ENCODE measurements at regions not wholly inside any gene's neighbourhood (a gene's known extent, or its start where the extent isn't known, plus 50 kb on each side); places are given as distances from the start of the nearest gene placed in this dataset.

DNA sequence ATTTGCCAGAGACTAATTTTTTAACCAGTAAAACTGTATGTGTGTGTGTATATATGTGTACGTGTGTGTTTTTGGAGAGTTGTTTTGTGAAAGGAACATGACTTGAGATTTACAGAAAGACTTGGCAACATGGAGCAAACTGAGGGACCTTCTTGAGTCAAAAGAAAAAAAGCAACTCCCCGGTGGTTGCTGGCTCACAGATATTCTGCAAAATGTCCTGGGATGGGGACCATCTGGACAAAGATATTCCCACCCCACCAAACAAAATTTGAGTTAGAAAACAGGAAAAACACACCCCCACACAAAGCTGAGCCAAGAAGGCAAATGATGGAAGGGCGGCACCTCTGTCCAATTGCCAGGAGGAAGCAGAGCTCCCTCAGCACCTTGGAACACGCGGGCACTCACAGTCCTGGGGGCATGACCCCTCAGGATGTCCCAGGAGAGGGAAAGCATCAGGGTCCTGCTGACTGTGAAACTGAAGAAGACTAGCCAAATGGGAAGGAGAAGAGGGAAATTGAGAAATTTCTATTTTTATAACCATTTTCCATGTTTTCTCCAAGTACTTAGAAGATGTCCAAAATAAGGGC is 290.2 kb upstream of the ACVR2A start:
- TF ChIP-seq, protein P1, sequence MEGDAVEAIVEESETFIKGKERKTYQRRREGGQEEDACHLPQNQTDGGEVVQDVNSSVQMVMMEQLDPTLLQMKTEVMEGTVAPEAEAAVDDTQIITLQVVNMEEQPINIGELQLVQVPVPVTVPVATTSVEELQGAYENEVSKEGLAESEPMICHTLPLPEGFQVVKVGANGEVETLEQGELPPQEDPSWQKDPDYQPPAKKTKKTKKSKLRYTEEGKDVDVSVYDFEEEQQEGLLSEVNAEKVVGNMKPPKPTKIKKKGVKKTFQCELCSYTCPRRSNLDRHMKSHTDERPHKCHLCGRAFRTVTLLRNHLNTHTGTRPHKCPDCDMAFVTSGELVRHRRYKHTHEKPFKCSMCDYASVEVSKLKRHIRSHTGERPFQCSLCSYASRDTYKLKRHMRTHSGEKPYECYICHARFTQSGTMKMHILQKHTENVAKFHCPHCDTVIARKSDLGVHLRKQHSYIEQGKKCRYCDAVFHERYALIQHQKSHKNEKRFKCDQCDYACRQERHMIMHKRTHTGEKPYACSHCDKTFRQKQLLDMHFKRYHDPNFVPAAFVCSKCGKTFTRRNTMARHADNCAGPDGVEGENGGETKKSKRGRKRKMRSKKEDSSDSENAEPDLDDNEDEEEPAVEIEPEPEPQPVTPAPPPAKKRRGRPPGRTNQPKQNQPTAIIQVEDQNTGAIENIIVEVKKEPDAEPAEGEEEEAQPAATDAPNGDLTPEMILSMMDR (IDR thresholded peaks at IDR 0.05) = no peak
- ATAC-seq = no peak
- intact Hi-C loops (cut with DNase I, micrococcal nuclease) = no loop called here

DNA sequence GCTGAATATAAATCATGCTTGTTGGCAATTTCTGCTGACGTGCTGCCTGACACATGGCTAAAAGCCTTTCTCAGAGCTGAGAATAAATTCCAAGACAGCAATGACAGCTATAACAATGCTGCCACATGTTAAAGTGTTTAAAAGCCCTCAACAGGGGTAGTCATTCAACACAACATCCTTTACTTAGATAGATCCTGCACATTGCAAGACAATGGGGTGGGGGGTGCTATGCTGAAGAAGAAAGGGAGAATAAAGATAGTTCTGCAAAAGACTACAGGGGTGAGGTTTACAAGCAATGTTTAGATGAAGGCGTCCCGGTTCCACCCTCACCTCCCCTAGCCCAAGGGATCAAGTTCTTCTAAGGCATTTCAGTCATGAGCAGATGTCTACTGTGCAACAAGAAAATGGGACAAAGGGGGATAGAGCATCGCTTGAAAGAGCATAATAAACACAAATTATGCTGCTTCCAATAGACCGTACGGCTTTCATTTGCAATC is 291.0 kb upstream of the ACVR2A start:
- Histone ChIP-seq H3K9me3 (no peaks in the 10 kb centered on the region), H3K4me1 (ENCODE audit: low read depth) (no peaks in the 10 kb centered on the region), H3K4me3 (no peak overlapping the region), H3K36me3 (ENCODE audit: low read depth) (no peaks in the 10 kb centered on the region)
- TF ChIP-seq, protein P1 (IDR thresholded peaks at IDR 0.05) = no peak
- intact Hi-C loops (cut with DNase I, micrococcal nuclease) = no loop called here
- ATAC-seq (no peak), DNase-seq (no peak)

More for the DNA sequence above, 290.2 kb upstream of the ACVR2A start:
- H3K9me3 ChIP-seq = no peaks in the 10 kb centered on the region
- no peak overlapping the region for H3K4me3 ChIP-seq
- H3K36me3 ChIP-seq (ENCODE audit: low read depth) = no peaks in the 10 kb centered on the region
- DNase-seq = no peak
- H3K4me1 ChIP-seq (ENCODE audit: low read depth) = no peaks in the 10 kb centered on the region

DNA sequence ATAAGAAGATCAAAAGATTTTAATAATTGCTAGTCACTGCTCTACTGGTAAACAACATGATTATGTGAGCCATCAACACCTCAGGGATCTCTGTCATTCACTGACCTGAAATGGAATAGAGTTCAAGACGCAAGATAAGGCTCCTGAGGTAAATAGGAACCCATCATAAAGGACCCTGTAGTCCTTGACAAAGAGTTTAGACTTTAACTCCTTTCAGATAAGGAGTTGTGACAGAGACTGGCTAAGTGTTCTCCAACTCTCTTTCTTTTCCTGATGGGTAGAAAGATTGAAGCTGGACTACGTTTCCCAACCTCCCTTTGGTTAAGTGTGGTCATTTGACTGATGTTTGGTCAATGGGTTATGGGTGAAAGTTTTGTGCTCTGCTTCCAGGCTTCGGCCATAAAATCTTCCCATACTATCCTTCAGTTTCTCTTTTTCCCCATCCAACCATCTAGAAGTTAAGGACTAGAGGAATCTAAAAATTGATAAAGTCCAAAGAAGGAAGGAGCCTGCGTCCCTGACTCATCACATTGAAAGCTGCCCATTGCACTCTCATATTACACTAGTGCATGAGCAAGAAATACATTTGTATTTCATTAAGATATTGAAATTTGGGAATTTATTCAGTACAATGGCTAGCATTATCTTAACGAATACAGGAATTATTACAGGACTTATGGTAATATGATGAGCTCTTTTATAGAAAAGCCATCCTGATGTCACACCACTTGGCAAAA is 293.7 kb upstream of the ACVR2A start:
- Histone ChIP-seq H3K4me1 (ENCODE audit: low read depth) (no peaks in the 10 kb centered on the region), H3K4me3 (no peak overlapping the region), H3K36me3 (ENCODE audit: low read depth) (no peaks in the 10 kb centered on the region), H3K9me3 (no peaks in the 10 kb centered on the region)
- no peak for DNase-seq
- ATAC-seq = no peak
- TF ChIP-seq, protein P1 (IDR thresholded peaks at IDR 0.05) = no peak
- intact Hi-C loops (cut with DNase I, micrococcal nuclease) = no loop called here

DNA sequence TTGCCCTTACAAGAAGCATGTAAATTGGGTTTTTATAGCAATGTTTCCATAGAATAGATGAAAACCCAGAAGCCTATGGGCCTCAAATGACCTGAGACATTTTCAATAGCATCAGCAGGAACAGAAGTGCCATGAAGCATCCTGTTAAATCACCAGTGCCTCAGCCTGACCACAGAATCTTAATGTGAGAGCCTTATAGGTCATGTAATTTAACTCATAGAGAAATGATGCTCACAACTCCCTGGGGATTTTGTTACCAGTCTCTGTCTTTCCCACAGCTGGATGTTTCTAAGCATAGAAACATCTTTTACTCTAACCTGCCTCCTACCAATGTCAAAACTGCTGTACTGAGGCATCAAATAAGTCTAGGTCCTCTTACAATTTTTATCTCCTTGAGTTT is 295.8 kb upstream of the ACVR2A start:
- no peaks in the 10 kb centered on the region for H3K9me3 ChIP-seq
- H3K4me1 ChIP-seq (ENCODE audit: low read depth) = no peaks in the 10 kb centered on the region
- DNase-seq (no peak), ATAC-seq (no peak)
- intact Hi-C loops (cut with DNase I, micrococcal nuclease) = no loop called here
- no peak overlapping the region for H3K4me3 ChIP-seq
- TF ChIP-seq, protein P1 (IDR thresholded peaks at IDR 0.05) = no peak
- H3K36me3 ChIP-seq (ENCODE audit: low read depth) = no peaks in the 10 kb centered on the region

DNA sequence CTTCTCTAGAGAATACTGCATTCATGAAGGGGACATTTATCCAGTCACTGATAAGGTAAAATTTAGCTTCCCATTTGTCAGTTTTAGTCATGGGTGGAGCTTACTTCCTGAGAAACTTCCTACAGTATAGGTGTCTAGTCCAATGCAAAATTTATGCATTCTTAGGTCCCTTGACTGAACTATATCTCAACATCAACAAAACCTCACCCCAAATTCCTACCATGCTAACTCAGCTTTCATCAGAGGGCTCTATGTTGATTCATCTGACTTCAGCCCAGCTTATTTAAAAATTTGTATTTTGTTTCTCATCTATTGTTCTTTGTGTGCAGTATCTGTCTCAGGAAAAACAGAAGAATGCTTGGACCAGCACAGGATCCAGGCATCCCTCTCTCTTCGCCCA is 296.4 kb upstream of the ACVR2A start:
- Histone ChIP-seq H3K4me3 (no peak overlapping the region), H3K36me3 (ENCODE audit: low read depth) (no peaks in the 10 kb centered on the region), H3K4me1 (ENCODE audit: low read depth) (no peaks in the 10 kb centered on the region), H3K9me3 (no peaks in the 10 kb centered on the region)
- TF ChIP-seq, protein P1 (IDR thresholded peaks at IDR 0.05) = no peak
- DNase-seq (no peak), ATAC-seq (no peak)
- intact Hi-C loops (cut with DNase I, micrococcal nuclease) = no loop called here

Measured in mucosa of descending colon (tissue), 3 donors.